GM21786 (cell line): ENCODE measurements at regions not wholly inside any gene's neighbourhood (a gene's known extent, or its start where the extent isn't known, plus 50 kb on each side); places are given as distances from the start of the nearest gene placed in this dataset.

ENCODE experiments used
- ATAC-seq: cut with Tn5 transposase; IDR thresholded peaks from one replicate; pipeline ENCODE4 v1.9.1; 2021; ENCODE audit not compliant: unreplicated experiment

- no peak for ATAC-seq
These were observed 54.5 kb upstream of the HTR4 start for GRCh38 chr5:148708854-148709253.

- no peak for ATAC-seq
These were observed 57.6 kb upstream of the HTR4 start for GRCh38 chr5:148711961-148712360.

DNA sequence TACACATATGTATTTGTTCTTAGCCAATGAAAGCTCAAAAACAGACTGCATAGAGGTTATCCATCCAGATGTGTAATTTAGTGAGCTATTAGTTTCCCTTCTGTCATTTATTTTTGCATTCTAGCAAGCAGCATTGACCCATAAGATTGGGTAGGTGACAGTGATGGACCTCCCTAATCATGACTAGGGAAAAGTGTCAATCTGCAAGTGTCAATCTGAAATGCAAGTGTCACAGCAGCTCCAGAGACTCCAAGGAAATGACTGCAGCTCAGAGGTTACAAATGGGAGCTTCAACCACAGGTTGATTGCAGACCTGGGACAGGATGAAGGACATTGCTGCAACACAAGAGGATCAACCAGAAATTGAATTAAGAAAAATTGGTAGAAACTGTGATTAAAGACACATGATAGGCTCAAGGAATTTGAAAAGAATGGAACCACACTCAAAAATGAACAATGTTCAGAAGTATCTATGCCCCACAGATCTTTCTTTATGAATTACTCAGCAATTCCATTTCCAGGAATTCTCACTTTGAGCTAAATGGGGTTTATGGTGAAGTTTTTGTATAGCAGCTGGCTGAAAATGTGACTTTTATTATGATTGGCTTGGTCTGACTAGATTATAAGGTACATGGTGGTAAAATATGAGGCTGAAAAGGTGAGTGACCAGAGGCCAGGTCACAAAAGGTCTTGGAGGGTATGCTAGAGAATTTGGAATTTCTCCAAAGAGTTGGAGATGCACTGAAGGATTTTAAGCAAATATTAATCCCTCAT is 59.6 kb upstream of the HTR4 start:
- ATAC-seq, result no peak

DNA sequence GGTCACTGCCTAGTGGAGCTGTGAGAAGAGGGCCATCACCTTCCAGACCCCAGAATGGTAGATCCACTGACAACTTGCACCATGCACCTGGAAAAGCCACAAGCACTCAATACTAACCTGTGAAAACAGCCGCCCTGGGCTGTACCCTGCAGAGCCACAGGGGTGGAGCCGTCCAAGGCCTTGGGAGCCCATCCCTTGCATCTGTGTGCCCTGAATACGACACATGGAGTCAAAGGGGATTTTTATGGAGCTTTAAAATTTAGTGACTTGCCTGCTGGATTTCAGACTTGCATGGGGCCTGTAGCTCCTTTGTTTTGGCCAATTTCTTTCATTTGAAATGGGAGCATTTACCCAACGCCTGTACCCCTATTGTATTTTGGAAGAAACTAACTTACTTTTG is 62.4 kb upstream of the HTR4 start:
- no peak for ATAC-seq

GRCh38 chr5:148717668-148718067 is 63.3 kb upstream of the HTR4 start:
- ATAC-seq, result no peak

- ATAC-seq, result no peak
These were observed 65.3 kb upstream of the HTR4 start for GRCh38 chr5:148719605-148720004.

GRCh38 chr5:148720257-148720656 is 65.9 kb upstream of the HTR4 start:
- ATAC-seq, result no peak

DNA sequence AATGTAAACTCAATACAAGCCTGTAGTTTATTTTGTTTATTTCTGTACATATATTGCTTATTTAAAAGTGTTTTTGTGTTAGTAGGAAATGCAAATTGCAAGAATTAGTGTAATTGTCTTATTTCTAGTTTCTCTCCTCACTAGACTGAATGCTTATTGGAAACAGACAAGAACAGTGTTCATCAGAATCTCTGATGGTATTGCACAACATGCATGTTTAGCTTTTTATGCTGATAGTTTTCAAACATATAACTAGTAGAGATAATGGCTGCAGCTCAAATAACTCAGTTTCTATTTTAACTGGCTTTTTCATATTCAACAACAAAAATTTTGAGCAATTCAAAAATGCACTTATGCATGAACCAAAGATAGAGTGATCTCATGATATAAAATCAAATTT is 68.8 kb upstream of the HTR4 start:
- ATAC-seq, result no peak

GRCh38 chr5:148725675-148726074 is 71.3 kb upstream of the HTR4 start:
- no peak for ATAC-seq

- ATAC-seq, result no peak
These were observed 74.9 kb upstream of the HTR4 start for GRCh38 chr5:148729182-148729581.

DNA sequence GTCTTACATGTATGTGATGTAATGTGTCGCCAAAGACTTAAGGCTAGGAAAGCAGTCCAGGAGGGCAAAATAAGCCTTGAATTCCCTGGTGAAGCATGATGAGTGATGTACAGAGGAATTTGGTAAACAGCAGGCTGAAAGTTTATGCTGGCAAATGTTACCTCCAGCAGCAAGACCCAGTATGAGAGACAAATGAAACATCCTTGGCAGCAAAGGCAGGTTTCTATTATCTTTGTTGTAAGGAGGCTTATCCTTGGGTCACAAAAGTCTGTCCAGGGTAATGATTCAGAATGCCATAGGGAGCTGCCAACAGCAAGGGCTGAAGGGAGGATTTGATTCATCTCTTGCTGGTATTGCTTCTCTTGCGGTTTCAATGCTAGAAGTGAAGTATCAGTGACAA is 75.9 kb upstream of the HTR4 start:
- no peak for ATAC-seq

DNA sequence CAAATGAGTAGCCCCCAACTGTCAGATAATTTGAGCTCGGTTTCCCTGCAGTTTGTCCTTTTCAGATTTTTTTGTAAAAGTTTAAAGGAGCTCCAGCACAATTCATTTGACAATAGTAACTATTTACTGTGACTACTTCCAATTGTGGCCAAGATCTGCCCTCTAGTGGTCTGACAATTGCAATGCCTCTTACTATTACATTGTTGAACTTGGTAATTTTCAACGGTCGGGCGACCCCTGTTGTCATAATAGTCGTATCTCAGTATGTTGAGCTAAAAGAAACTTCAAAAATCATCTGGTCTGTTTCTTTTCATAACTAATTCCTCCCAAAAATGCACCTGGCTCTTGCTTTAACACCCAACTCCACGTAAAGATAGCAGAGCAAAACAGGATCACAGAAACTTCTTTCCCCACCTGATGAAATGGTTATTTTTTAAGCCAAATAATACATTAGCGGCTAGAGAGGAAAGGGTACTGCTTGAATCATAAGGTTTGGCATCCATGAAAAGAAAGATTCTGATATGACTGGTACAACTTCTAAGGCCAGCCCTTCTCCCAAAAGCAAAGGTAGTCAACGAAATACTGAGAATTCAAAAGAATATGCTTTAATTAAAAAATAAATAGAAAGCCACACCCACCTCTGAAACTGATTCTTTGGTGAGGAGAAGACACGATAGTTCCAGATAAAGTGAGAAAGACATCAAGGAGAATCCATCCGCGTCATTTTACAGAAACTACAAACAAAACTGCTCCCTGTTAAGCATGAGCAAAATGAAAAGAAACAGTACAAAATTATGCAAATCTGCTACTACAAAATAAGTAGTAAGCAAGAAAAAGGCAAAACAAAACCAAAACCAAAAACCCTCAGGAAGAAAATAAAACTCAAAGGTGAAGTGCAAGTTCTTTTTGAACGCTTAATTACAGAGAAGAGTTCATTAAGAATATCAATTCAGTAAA is 76.9 kb upstream of the HTR4 start:
- peak; percentile 93 for ATAC-seq

DNA sequence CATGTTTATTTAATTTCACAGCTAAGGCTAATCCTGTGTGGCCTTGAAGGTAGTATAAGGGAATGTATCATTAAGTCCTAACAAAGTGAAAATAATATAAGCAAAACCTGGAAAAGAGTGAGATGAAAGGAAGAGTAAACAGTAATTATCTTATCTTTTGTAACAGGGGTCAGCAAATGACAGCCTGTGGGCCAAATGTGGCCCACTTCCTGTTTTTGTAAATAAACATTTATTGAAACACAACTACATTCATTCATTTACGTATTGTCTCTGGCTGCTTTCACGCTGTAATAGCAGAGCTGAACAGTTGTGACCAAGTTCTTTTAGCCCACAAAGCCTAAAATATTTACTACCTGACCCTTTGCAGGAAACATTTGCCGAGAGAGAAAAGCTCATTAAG is 78.4 kb upstream of the HTR4 start:
- ATAC-seq, result no peak

GRCh38 chr5:148733601-148734438 is 79.5 kb upstream of the HTR4 start:
- ATAC-seq, result no peak

- ATAC-seq, result no peak
These were observed 80.2 kb upstream of the HTR4 start for GRCh38 chr5:148734518-148734917.

GRCh38 chr5:148735301-148735835 is 81.0 kb upstream of the HTR4 start:
- no peak for ATAC-seq

DNA sequence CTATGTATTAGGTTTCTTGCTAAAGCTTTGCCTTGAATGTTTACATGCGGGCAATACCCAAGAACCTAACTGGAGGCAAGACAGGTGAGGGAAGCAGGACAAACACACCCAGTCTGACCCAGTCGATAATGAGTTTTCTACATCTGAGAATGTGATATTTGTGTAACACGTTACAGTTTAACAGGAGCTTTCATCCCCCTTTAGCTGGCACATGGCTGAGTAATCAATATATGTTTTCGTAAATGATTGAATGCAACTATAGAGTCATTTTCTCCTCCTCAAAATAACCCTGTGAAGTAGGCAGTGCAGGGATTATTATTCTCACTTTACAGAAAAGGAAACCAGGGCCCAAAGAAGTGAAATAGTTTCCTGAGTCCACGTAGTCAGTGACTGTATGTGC is 84.7 kb upstream of the HTR4 start:
- ATAC-seq, result no peak

- no peak for ATAC-seq
These were observed 85.2 kb upstream of the HTR4 start for GRCh38 chr5:148739524-148739923.

GRCh38 chr5:148740079-148740858 is 85.9 kb upstream of the HTR4 start:
- no peak for ATAC-seq
